ENCODE measurements at regions not wholly inside any gene's neighbourhood (a gene's known extent, or its start where the extent isn't known, plus 50 kb on each side); places are given as distances from the start of the nearest gene placed in this dataset.

DNA sequence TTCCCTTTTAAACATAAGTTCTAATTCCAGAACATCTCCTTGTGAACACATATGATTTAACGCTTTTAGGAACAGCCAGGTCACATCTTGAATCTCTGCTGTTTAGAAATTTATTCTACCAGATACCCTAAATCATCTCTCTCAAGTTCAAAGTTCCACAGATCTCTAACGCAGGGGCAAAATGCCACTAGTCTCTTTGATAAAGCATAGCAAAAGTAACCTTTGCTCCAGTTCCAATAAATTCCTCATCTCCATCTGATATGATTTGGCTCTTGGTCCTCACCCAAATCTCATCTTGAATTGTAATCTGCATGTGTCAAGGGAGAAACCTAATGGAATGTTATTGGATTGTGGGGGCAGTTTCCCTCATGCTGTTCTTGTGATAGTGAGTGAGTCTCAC lies 96.3 kb upstream of the PLEKHA5 start:
- TF ChIP-seq EZH2phosphoT487 (IDR thresholded peaks at IDR 0.05; ENCODE audit: borderline replicate concordance, low read length) (no peak), CTCF (conservative IDR thresholded peaks at IDR 0.05; ENCODE audit: low read depth, low read length) (no peak)

Measured in PC-3 (cell line).